GM12872 (cell line): ENCODE measurements at regions not wholly inside any gene's neighbourhood (a gene's known extent, or its start where the extent isn't known, plus 50 kb on each side); places are given as distances from the start of the nearest gene placed in this dataset.

Source experiments
- TF ChIP-seq, protein P1 (sequence below): IDR thresholded peaks from 3 replicates; pipeline ENCODE4 v1.5.1; 2011; ENCODE audit warnings: low read depth, mild to moderate bottlenecking, low read length, moderate library complexity; ENCODE audit not compliant: insufficient read depth

DNA sequence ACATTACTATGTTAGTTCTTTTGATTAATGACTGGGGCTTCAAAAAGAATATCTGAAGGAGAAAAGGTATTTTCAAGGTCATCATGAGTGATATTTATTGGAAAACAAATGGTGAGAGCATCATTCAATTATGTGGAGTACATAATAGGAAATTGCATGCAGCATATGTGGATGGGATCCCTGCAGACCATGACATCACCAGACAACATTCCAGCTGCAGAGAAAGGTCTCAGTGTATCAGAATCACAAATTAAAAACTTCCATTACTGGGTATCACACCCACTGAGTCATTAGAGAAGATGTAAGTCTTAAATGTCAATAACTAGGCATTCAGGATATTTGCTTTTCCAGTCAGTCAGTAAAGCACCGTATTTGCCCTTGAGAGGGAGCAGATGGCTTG lies 574.4 kb upstream of the SLC10A2 start:
- TF ChIP-seq, protein P1, sequence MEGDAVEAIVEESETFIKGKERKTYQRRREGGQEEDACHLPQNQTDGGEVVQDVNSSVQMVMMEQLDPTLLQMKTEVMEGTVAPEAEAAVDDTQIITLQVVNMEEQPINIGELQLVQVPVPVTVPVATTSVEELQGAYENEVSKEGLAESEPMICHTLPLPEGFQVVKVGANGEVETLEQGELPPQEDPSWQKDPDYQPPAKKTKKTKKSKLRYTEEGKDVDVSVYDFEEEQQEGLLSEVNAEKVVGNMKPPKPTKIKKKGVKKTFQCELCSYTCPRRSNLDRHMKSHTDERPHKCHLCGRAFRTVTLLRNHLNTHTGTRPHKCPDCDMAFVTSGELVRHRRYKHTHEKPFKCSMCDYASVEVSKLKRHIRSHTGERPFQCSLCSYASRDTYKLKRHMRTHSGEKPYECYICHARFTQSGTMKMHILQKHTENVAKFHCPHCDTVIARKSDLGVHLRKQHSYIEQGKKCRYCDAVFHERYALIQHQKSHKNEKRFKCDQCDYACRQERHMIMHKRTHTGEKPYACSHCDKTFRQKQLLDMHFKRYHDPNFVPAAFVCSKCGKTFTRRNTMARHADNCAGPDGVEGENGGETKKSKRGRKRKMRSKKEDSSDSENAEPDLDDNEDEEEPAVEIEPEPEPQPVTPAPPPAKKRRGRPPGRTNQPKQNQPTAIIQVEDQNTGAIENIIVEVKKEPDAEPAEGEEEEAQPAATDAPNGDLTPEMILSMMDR: no peak

DNA sequence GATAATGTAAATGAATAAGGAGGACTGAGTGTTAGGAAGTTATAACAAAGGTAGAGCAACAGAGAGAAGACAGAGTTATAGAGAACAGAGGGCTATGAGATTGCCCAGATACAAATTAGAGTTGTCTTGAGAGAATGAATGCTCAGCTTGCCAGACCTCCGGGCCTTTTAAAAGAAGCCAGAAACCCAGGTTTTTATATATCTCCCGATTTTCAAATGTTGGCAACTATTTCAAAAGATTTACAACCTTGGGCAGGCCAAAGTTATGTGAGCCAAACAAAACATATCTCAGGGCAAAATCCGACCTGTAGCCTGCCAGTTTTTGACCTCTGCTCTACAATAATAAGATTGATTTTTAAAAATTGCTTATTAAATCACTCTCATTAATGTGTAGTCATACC lies 573.1 kb upstream of the SLC10A2 start:
- TF ChIP-seq, protein P1: no peak

DNA sequence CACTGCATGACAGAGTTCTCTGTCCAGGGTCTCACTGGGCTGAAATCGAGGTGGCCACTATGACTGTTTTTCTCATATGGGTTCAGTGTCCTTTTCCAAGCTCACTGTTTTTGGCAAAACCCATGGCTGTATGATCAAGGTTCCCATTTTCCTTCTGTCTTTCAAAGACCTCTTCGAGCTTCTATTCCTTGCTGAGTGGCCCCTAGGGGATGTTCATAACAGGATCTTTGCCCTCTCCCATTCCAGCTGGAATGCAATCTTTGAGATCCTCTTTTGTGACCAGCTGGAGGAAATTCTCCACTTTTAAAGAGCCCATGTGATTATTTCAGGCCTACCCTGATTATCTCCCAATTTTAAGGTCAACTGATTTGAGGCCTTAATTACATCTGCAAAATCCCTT lies 572.5 kb upstream of the SLC10A2 start:
- TF ChIP-seq, protein P1: no peak

DNA sequence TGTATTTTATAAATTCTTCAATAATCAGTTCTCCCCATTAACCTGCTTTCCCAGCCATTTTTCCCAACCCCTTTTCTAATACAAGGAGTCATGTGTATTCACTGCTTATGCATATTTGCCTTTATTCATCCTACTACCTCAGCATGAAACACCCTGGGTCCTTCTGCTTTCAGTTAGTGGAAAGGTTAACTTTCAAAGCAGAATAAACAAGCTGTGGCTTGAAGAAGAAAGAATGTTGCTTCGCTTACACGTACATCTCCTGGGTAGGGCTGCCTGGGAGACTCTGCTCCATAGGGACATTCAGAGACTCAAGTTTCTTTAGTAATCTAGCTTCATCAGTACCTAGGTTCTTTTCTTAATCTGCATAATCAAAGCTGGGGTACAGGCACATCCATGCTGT lies 567.8 kb upstream of the SLC10A2 start:
- TF ChIP-seq, protein P1: no peak

DNA sequence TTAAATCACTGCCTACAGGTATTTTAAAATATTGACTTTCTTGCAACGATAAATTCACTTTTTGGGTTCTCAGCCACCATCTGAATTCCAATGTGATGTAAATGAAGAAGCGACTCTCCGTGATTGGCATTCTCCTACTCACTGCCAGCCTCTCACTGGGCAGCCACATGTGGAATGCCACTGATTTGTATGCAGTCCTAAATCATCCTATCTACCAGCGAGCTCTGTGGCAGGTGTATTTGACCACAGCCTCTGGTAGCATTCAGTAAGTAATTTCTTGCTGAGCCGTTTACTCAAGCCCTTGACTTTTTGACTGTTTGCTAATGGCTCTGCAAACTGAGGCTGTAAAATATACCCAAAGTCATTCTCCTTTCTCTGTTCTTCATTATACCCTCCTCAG lies 559.0 kb upstream of the SLC10A2 start:
- TF ChIP-seq, protein P1: no peak

DNA sequence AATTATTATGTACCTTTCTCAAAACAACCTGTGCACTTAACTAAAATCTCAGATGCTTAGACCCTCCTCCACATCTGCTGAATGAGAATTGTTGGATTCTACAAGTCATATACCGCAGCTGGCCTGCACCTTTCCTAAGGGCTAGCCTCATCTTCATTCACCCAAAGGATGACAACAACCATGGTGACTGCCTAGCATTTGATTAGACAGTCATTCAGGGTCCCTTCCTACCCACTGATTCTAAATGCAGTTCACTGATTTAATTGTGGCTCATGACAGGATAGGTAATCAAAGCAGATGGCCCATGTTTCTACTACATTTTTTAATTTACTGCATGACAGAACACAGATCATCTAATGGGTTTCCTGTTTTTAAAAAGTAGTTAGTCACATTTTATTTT lies 551.9 kb upstream of the SLC10A2 start:
- TF ChIP-seq, protein P1: no peak

DNA sequence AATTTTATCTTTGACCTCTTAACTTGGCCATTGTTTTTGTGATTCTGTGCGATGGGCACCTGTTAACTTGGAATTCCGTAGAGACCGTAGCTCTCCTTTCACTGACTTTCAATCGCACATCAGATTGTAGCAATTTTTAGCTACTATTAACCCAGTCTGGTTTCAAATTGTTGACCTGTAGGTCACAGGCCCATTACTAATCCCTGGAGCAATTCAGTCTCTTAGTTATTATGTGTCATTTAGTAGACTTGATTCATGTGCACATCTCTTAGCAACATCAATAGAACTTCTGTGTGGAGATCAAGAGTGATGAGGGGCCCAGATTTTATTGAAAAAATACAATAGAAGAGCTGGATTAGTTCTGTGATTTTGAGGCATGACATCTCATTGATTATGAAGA lies 549.6 kb upstream of the SLC10A2 start:
- TF ChIP-seq, protein P1: no peak

DNA sequence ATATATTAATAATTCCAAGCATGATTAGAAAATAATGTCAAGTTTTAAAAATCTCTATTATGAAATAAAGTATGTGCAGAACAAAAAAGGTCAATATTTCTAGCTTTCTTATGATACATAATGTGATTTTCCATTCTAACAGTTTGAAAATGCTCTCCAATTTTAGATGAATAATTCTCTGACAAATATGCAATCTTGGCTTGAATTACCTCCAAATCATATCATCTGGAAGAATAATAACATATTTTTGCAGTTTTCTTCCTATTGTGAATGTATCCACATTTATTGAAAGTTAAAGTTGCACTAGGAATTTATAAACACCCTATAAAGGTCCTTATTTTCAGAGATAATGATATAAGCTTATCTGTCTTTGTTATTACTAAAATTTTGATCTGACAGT lies 548.5 kb upstream of the SLC10A2 start:
- TF ChIP-seq, protein P1: no peak
